Fibroblast of the aortic adventitia (primary cell): ENCODE measurements at regions not wholly inside any gene's neighbourhood (a gene's known extent, or its start where the extent isn't known, plus 50 kb on each side); places are given as distances from the start of the nearest gene placed in this dataset.

Experiments
- DNase-seq: peaks from one replicate; pipeline ENCODE4 v3.0.0-alpha.2; 2010; ENCODE audit warnings: low read depth
- H3K4me3 ChIP-seq: 2 replicates; pipeline ENCODE4 v1.5.1; 2011; ENCODE audit warnings: low read depth, mild to moderate bottlenecking, control low read depth, low read length, moderate library complexity
- CTCF ChIP-seq: IDR thresholded peaks from 2 replicates; pipeline ENCODE4 v1.5.1; 2011; ENCODE audit warnings: mild to moderate bottlenecking, low read length, control low read depth, inconsistent platforms; ENCODE audit not compliant: insufficient read depth

- no peak overlapping the region for H3K4me3 ChIP-seq
- DNase-seq: no peak
- TF ChIP-seq CTCF: no peak
Measured at GRCh38 chr1:219500327-219500897, 112.5 kb downstream of the ZC3H11B start.

GRCh38 chr1:219498666-219499065, 114.2 kb downstream of the ZC3H11B start:
- no peak for TF ChIP-seq CTCF
- peak; percentile 94 for DNase-seq

GRCh38 chr1:219495737-219496408, 117.0 kb downstream of the ZC3H11B start:
- no peak for TF ChIP-seq CTCF

More at GRCh38 chr1:219498666-219499065, 114.2 kb downstream of the ZC3H11B start:
- H3K4me3 ChIP-seq: no peak overlapping the region

GRCh38 chr1:219492717-219493116, 120.2 kb downstream of the ZC3H11B start:
- no peak for TF ChIP-seq CTCF
- no peak overlapping the region for H3K4me3 ChIP-seq
- peak; percentile 45 for DNase-seq

More at GRCh38 chr1:219495737-219496408, 117.0 kb downstream of the ZC3H11B start:
- no peak overlapping the region for H3K4me3 ChIP-seq
- DNase-seq: no peak

- no peak for DNase-seq
- no peak for TF ChIP-seq CTCF
- no peak overlapping the region for H3K4me3 ChIP-seq
Measured at GRCh38 chr1:219490566-219490965, 122.3 kb downstream of the ZC3H11B start.

GRCh38 chr1:219489636-219490035, 123.3 kb downstream of the ZC3H11B start:
- TF ChIP-seq CTCF: no peak
- H3K4me3 ChIP-seq: no peak overlapping the region
- DNase-seq: no peak
